Activated naive CD4-positive, alpha-beta T cell treated with anti-CD3 and anti-CD28 coated beads, Interleukin-2, amount 50 U/mL, for 72 hours (primary cell): ENCODE measurements at regions not wholly inside any gene's neighbourhood (a gene's known extent, or its start where the extent isn't known, plus 50 kb on each side); places are given as distances from the start of the nearest gene placed in this dataset.
"Not testable (repeated sequence)": the region's sequence is repeated elsewhere in the genome, so short reads cannot be mapped to it uniquely, and the experiment has no call there.

Source experiments
- ATAC-seq, 2 donors: fragments of 150-1000 bp; cut with Tn5 transposase; 2 replicates each; pipeline ENCODE4 v1.10.0; 2021; ENCODE audit warnings: mild to moderate bottlenecking in 2 of 2, moderate library complexity in 2 of 2
- DNase-seq, 2 donors: peaks; one replicate each; pipeline ENCODE4 v3.0.0; 2021 to 2022; ENCODE audit warnings: low spot score in 2 of 2
- H3K27ac Mint-ChIP-seq, 2 donors: one replicate each; pipeline ENCODE4 v1.8.0; 2022; ENCODE audit warnings: mild to moderate bottlenecking in 2 of 2, mixed read lengths in 2 of 2
- H3K36me3 Mint-ChIP-seq, 2 donors: one replicate each; pipeline ENCODE4 v1.8.0; 2022; ENCODE audit warnings: mixed read lengths in 2 of 2
- H3K9me3 Mint-ChIP-seq, 2 donors: one replicate each; pipeline ENCODE4 v1.8.0; 2022; ENCODE audit warnings: mixed read lengths in 2 of 2

DNA sequence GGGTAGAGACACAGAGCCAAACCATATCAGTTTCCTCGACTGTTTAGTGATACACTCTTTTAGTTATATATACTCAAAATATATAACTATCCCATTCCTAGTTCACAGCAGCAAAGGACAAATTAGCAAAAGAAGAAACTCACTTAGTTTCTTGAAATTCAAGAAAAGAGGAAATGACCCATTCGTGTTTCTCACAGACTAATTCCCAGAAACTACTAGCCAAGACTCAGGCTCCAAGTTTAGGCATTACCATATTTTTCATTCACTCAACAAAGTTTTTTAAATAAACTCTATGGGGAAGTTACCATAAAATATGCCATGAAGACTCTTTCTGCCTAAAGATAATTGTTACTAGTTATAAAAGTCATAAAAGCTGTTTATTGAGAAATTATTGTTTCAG is 152.3 kb upstream of the DAAM1 start:
- Mint-ChIP-seq H3K36me3 (no peaks in the 10 kb centered on the region), H3K27ac (no peak overlapping the region), H3K9me3 (peaks cover 5 to 6% of the 10 kb centered on the region in 2 donors)
- ATAC-seq (no peak), DNase-seq (no peak)

DNA sequence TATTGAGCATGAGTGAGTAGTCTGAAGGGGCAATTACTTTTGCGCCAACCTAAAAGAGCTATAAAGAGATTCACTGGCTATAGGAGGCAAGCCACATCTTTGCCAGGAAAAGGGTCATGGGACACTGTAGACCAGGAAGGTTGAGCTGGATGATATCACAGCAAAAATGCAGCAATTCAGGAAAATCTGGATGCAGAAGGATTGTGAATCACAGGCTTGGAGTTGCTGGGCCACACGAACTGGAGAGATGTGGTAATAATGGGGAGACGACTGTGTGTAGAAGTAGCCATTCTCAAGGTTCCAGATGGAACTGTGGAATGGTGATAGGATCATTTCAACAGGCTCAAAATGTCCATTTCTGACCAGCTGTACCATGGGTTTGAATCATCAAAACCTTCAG is 151.4 kb upstream of the DAAM1 start:
- Mint-ChIP-seq H3K36me3 (no peaks in the 10 kb centered on the region), H3K9me3 (peaks cover 5 to 6% of the 10 kb centered on the region in 2 donors), H3K27ac (no peak overlapping the region)
- DNase-seq (no peak), ATAC-seq (no peak)

DNA sequence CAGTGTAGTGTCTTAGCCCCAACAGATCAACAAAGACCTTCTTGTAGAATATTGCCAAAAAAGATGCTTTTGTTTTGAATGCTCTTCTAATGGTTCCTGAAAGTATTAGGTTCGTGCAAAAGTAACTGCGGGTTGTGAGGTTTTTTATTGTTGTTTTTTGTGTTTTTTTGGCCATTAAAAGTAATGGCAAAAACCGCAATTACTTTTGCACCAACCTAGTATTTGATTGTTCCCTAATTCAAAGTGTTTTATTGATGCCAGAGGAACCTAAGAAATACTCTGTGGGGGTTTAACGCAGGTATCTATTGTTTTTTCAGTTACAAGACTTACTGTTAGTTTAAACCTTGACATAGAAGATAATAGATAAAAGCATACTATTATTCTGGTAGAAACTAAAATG is 150.8 kb upstream of the DAAM1 start:
- peaks cover 5 to 6% of the 10 kb centered on the region in 2 donors for H3K9me3 Mint-ChIP-seq
- no peak overlapping the region for H3K27ac Mint-ChIP-seq
- no peaks in the 10 kb centered on the region for H3K36me3 Mint-ChIP-seq
- ATAC-seq (no peak), DNase-seq (no peak)

- H3K9me3 Mint-ChIP-seq, result peaks cover 5 to 6% of the 10 kb centered on the region in 2 donors
- no peak overlapping the region for H3K27ac Mint-ChIP-seq
- H3K36me3 Mint-ChIP-seq, result no peaks in the 10 kb centered on the region
- ATAC-seq (no peak), DNase-seq (no peak)
Observed at GRCh38 chr14:59038746-59039145, 149.7 kb upstream of the DAAM1 start.

DNA sequence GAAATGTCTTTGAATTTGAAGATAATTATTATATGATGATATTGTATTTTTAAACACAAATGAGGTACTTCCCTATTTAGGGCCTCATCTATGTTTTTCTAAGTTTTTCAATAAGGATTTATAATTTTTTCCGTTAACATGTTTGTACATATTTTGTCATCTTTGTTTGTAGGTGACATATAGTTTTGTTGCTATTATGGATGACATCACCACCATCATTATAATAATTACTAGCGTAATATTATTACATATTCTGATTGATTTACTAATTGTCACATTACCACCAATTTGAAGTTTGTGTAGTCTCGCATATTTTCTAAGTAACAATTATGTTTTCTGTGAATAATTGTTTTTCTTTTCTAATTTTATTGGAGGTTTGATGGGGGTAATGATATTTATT is 147.2 kb upstream of the DAAM1 start:
- ATAC-seq (no peak), DNase-seq (no peak)
- H3K36me3 Mint-ChIP-seq, result peaks cover 0 to 8% of the 10 kb centered on the region in 2 donors
- peaks cover 0 to 9% of the 10 kb centered on the region in 2 donors for H3K9me3 Mint-ChIP-seq
- H3K27ac Mint-ChIP-seq, result no peak overlapping the region

DNA sequence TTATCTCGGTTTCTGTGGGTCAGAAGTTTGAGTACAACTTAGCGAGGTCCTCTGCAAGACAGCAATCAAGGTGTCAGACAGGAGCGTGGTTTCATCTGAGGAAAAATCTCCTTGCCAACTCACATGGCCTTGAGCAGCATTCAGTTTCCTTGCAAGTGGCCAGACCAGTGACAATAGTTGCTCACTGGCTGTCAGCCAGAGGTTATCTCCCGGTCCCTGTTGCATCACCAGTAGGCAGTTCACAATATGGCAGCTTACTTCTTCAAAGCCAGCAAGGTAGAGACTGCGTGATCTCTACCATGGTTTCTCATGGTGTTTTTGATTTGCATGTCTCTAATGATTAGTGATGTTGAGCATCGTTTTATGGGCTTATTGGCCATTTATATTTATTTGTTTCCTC is 143.8 kb upstream of the DAAM1 start:
- H3K27ac Mint-ChIP-seq, result no peak overlapping the region
- peaks cover 0 to 8% of the 10 kb centered on the region in 2 donors for H3K36me3 Mint-ChIP-seq
- DNase-seq (no peak), ATAC-seq (no peak)
- H3K9me3 Mint-ChIP-seq, result peaks cover 0 to 4% of the 10 kb centered on the region in 2 donors

- DNase-seq (no peak), ATAC-seq (no peak)
- Mint-ChIP-seq H3K9me3 (peaks cover 4% of the 10 kb centered on the region in 2 donors), H3K36me3 (peaks cover 0 to 8% of the 10 kb centered on the region in 2 donors), H3K27ac (no peak overlapping the region)
Observed at GRCh38 chr14:59046746-59047145, 141.7 kb upstream of the DAAM1 start.

DNA sequence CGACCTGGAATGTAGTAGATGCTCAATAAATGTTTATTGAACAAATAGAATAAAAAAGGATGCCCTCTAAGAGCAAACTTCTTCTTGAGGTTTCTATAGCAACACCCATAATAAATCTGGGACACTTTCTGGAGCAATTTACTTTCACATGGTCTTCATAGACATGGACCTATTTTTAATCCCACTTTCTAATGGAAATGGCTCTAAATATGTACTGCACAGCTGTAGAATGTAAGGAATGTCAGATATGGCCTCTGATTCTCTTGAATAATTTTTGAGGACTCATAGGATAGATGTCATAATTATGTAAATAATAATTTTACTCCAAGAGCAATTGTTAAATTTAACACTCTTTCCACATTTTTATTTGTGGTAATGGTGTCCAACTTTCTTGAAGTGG is 133.5 kb upstream of the DAAM1 start:
- no peak overlapping the region for H3K27ac Mint-ChIP-seq
- H3K9me3 Mint-ChIP-seq, result peaks cover 0 to 8% of the 10 kb centered on the region in 2 donors
- DNase-seq (no peak), ATAC-seq (no peak)
- H3K36me3 Mint-ChIP-seq, result no peaks in the 10 kb centered on the region

GRCh38 chr14:59055439-59056045 is 132.9 kb upstream of the DAAM1 start:
- peak; percentile 58 to 68 for ATAC-seq
- peak in 1 of 2 donors; percentile 13 for DNase-seq
- Mint-ChIP-seq H3K9me3 (peaks cover 0 to 8% of the 10 kb centered on the region in 2 donors), H3K27ac (no peak overlapping the region), H3K36me3 (no peaks in the 10 kb centered on the region)

- Mint-ChIP-seq H3K27ac (no peak overlapping the region), H3K36me3 (no peaks in the 10 kb centered on the region), H3K9me3 (no peaks in the 10 kb centered on the region)
- no peak for ATAC-seq
- no peak for DNase-seq
Observed at GRCh38 chr14:59057551-59057950, 130.9 kb upstream of the DAAM1 start.

GRCh38 chr14:59058776-59059175 is 129.7 kb upstream of the DAAM1 start:
- not testable (repeated sequence) for H3K27ac Mint-ChIP-seq, H3K9me3 Mint-ChIP-seq, DNase-seq, ATAC-seq, H3K36me3 Mint-ChIP-seq

GRCh38 chr14:59060841-59061240 is 127.6 kb upstream of the DAAM1 start:
- Mint-ChIP-seq H3K9me3 (no peaks in the 10 kb centered on the region), H3K36me3 (no peaks in the 10 kb centered on the region), H3K27ac (no peak overlapping the region)
- ATAC-seq (no peak), DNase-seq (no peak)

- ATAC-seq, result no peak
- Mint-ChIP-seq H3K27ac (no peak overlapping the region), H3K9me3 (no peaks in the 10 kb centered on the region), H3K36me3 (no peaks in the 10 kb centered on the region)
- DNase-seq, result no peak
Observed at GRCh38 chr14:59061292-59061691, 127.2 kb upstream of the DAAM1 start.

GRCh38 chr14:59063259-59063658 is 125.2 kb upstream of the DAAM1 start:
- ATAC-seq (no peak), DNase-seq (no peak)
- H3K27ac Mint-ChIP-seq, result no peak overlapping the region
- no peaks in the 10 kb centered on the region for H3K36me3 Mint-ChIP-seq
- no peaks in the 10 kb centered on the region for H3K9me3 Mint-ChIP-seq

- DNase-seq, result no peak
- no peak overlapping the region for H3K27ac Mint-ChIP-seq
- no peaks in the 10 kb centered on the region for H3K9me3 Mint-ChIP-seq
- H3K36me3 Mint-ChIP-seq, result no peaks in the 10 kb centered on the region
- ATAC-seq, result no peak
Observed at GRCh38 chr14:59067127-59067894, 121.2 kb upstream of the DAAM1 start.

- no peaks in the 10 kb centered on the region for H3K36me3 Mint-ChIP-seq
- H3K27ac Mint-ChIP-seq, result no peak overlapping the region
- no peaks in the 10 kb centered on the region for H3K9me3 Mint-ChIP-seq
- ATAC-seq (no peak), DNase-seq (no peak)
Observed at GRCh38 chr14:59069163-59069854, 119.2 kb upstream of the DAAM1 start.

DNA sequence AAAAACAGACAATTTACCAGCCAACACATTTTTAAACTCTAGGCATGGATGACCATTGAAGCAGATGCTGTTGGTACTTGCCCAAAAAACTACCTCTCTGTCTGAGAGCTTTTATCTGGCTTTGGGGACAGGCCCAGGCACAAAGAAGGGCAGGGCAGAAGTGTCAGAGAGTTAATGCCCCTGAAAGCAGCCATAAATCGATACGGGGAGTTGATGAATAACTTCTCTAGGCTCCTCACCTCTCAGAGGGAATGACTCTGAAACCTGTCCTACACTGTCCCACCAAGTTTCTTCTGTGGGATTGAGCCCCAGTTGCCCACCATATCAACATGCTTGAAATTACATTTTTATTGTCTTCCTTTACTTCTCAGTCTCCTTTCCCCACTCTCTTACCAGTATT is 113.0 kb upstream of the DAAM1 start:
- Mint-ChIP-seq H3K27ac (no peak overlapping the region), H3K36me3 (no peaks in the 10 kb centered on the region), H3K9me3 (no peaks in the 10 kb centered on the region)
- no peak for DNase-seq
- no peak for ATAC-seq
